GM12864 (cell line): ENCODE measurements at regions not wholly inside any gene's neighbourhood (a gene's known extent, or its start where the extent isn't known, plus 50 kb on each side); places are given as distances from the start of the nearest gene placed in this dataset.

ENCODE experiments used
- DNase-seq: peaks from one replicate; pipeline ENCODE4 v3.0.0-alpha.2; 2011; ENCODE audit warnings: low read depth
- H3K4me3 ChIP-seq: 2 replicates; pipeline ENCODE4 v1.5.1; 2011; ENCODE audit warnings: mild to moderate bottlenecking, low read depth, low read length, control low read depth
- TF ChIP-seq, protein P1 (sequence below): IDR thresholded peaks from 2 replicates; pipeline ENCODE4 v1.5.1; 2011; ENCODE audit warnings: low read depth, mild to moderate bottlenecking, moderate library complexity, low read length, control low read depth, inconsistent platforms; ENCODE audit errors: missing control alignments

DNA sequence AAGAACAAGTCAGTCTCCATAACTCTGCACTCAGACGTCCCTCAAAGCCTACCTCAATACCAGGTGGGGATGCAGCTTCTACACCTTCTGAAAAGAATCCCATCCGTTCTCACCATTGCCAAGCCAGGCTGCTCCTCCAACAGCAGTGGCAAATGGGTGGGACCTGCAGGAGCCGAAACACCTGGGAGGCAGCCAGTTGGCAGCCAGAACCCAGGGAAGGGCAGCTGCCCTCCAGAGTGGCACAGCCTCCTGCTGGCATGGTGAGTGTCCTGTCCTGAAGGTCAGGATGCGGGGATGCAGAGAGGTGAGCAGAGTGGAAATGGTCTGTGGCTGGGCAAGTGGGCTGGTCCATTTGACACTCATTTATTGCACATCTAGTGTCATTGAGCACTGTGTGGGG is 210.6 kb upstream of the CDH4 start:
- no peak for DNase-seq
- TF ChIP-seq, protein P1, sequence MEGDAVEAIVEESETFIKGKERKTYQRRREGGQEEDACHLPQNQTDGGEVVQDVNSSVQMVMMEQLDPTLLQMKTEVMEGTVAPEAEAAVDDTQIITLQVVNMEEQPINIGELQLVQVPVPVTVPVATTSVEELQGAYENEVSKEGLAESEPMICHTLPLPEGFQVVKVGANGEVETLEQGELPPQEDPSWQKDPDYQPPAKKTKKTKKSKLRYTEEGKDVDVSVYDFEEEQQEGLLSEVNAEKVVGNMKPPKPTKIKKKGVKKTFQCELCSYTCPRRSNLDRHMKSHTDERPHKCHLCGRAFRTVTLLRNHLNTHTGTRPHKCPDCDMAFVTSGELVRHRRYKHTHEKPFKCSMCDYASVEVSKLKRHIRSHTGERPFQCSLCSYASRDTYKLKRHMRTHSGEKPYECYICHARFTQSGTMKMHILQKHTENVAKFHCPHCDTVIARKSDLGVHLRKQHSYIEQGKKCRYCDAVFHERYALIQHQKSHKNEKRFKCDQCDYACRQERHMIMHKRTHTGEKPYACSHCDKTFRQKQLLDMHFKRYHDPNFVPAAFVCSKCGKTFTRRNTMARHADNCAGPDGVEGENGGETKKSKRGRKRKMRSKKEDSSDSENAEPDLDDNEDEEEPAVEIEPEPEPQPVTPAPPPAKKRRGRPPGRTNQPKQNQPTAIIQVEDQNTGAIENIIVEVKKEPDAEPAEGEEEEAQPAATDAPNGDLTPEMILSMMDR, result no peak
- H3K4me3 ChIP-seq, result no peak overlapping the region

- H3K4me3 ChIP-seq, result no peak overlapping the region
- DNase-seq, result no peak
- TF ChIP-seq, protein P1, result no peak
Measured at GRCh38 chr20:61042506-61043385, 209.3 kb upstream of the CDH4 start.

GRCh38 chr20:61043681-61044080 is 208.4 kb upstream of the CDH4 start:
- no peak for DNase-seq
- TF ChIP-seq, protein P1, result no peak
- no peak overlapping the region for H3K4me3 ChIP-seq

GRCh38 chr20:61044499-61044898 is 207.6 kb upstream of the CDH4 start:
- no peak overlapping the region for H3K4me3 ChIP-seq
- TF ChIP-seq, protein P1, result no peak
- no peak for DNase-seq

DNA sequence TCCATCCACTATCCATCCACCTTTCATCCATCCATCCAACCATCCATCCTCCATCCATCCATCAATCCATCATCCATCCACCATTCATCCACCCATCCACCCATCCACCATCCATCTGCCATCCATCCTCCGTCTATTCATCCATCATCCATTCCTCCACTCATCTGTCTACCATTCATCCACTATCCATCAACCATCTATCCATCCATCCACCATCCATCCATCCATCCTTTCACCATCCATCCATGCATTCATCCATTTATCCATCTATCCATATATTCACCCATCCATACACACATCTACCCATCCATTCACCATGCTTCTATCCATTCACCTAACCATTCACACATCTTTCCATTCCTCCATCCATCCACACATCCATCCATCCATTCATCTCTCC is 207.0 kb upstream of the CDH4 start:
- H3K4me3 ChIP-seq, result no peak overlapping the region
- TF ChIP-seq, protein P1, result no peak
- DNase-seq, result no peak

GRCh38 chr20:61045876-61046585 is 206.0 kb upstream of the CDH4 start:
- TF ChIP-seq, protein P1, result no peak
- no peak for DNase-seq
- H3K4me3 ChIP-seq, result no peak overlapping the region
